ENCODE measurements at regions not wholly inside any gene's neighbourhood (a gene's known extent, or its start where the extent isn't known, plus 50 kb on each side); places are given as distances from the start of the nearest gene placed in this dataset.
A peak's percentile ranks its signal among the peaks of the same experiment; 100 is the strongest.

- Histone ChIP-seq H3K9ac (ENCODE audit: low read length) (no peak overlapping the region), H3K9me3 (ENCODE audit: control insufficient read depth, low read depth, low read length) (no peaks in the 10 kb centered on the region), H3K4me1 (ENCODE audit: control insufficient read depth, low read depth, low read length) (no peaks in the 10 kb centered on the region), H3K36me3 (ENCODE audit: control insufficient read depth, low read depth, low read length) (no peaks in the 10 kb centered on the region), H3K4me3 (ENCODE audit: low read length) (no peak overlapping the region), H3K27me3 (ENCODE audit: control insufficient read depth, insufficient read depth, low read length) (no peaks in the 10 kb centered on the region), H3K27ac (ENCODE audit: low read length) (no peak overlapping the region)
Observed at GRCh38 chr4:62475596-62475995, 1275.5 kb downstream of the ADGRL3 start.

- no peaks in the 10 kb centered on the region for H3K27me3 ChIP-seq (ENCODE audit: control insufficient read depth, insufficient read depth, low read length)
- no peak overlapping the region for H3K27ac ChIP-seq (ENCODE audit: low read length)
- no peaks in the 10 kb centered on the region for H3K4me1 ChIP-seq (ENCODE audit: control insufficient read depth, low read depth, low read length)
- H3K4me3 ChIP-seq (ENCODE audit: low read length): no peak overlapping the region
- no peak overlapping the region for H3K9ac ChIP-seq (ENCODE audit: low read length)
- H3K9me3 ChIP-seq (ENCODE audit: control insufficient read depth, low read depth, low read length): no peaks in the 10 kb centered on the region
- no peaks in the 10 kb centered on the region for H3K36me3 ChIP-seq (ENCODE audit: control insufficient read depth, low read depth, low read length)
Observed at GRCh38 chr4:62474802-62475201, 1274.7 kb downstream of the ADGRL3 start.

GRCh38 chr4:62471021-62471420 is 1270.9 kb downstream of the ADGRL3 start:
- no peak overlapping the region for H3K4me3 ChIP-seq (ENCODE audit: low read length)
- H3K36me3 ChIP-seq (ENCODE audit: control insufficient read depth, low read depth, low read length): no peaks in the 10 kb centered on the region
- no peak overlapping the region for H3K9ac ChIP-seq (ENCODE audit: low read length)
- H3K27ac ChIP-seq (ENCODE audit: low read length): no peak overlapping the region
- H3K9me3 ChIP-seq (ENCODE audit: control insufficient read depth, low read depth, low read length): no peaks in the 10 kb centered on the region
- H3K27me3 ChIP-seq (ENCODE audit: control insufficient read depth, insufficient read depth, low read length): no peaks in the 10 kb centered on the region
- peaks cover 5% of the 10 kb centered on the region for H3K4me1 ChIP-seq (ENCODE audit: control insufficient read depth, low read depth, low read length)

GRCh38 chr4:62470421-62470983 is 1270.4 kb downstream of the ADGRL3 start:
- Histone ChIP-seq H3K4me1 (ENCODE audit: control insufficient read depth, low read depth, low read length) (peaks cover 5% of the 10 kb centered on the region), H3K27me3 (ENCODE audit: control insufficient read depth, insufficient read depth, low read length) (no peaks in the 10 kb centered on the region), H3K36me3 (ENCODE audit: control insufficient read depth, low read depth, low read length) (no peaks in the 10 kb centered on the region), H3K4me3 (ENCODE audit: low read length) (no peak overlapping the region), H3K27ac (ENCODE audit: low read length) (no peak overlapping the region), H3K9ac (ENCODE audit: low read length) (no peak overlapping the region), H3K9me3 (ENCODE audit: control insufficient read depth, low read depth, low read length) (no peaks in the 10 kb centered on the region)

- Histone ChIP-seq H3K27ac (ENCODE audit: low read length) (no peak overlapping the region), H3K4me1 (ENCODE audit: control insufficient read depth, low read depth, low read length) (peaks cover 5% of the 10 kb centered on the region), H3K4me3 (ENCODE audit: low read length) (no peak overlapping the region), H3K9ac (ENCODE audit: low read length) (no peak overlapping the region), H3K36me3 (ENCODE audit: control insufficient read depth, low read depth, low read length) (no peaks in the 10 kb centered on the region), H3K9me3 (ENCODE audit: control insufficient read depth, low read depth, low read length) (no peaks in the 10 kb centered on the region), H3K27me3 (ENCODE audit: control insufficient read depth, insufficient read depth, low read length) (no peaks in the 10 kb centered on the region)
Observed at GRCh38 chr4:62470020-62470419, 1269.9 kb downstream of the ADGRL3 start.

- H3K9ac ChIP-seq (ENCODE audit: low read length): no peak overlapping the region
- H3K36me3 ChIP-seq (ENCODE audit: control insufficient read depth, low read depth, low read length): no peaks in the 10 kb centered on the region
- H3K27ac ChIP-seq (ENCODE audit: low read length): no peak overlapping the region
- no peaks in the 10 kb centered on the region for H3K9me3 ChIP-seq (ENCODE audit: control insufficient read depth, low read depth, low read length)
- no peaks in the 10 kb centered on the region for H3K4me1 ChIP-seq (ENCODE audit: control insufficient read depth, low read depth, low read length)
- H3K4me3 ChIP-seq (ENCODE audit: low read length): no peak overlapping the region
- no peaks in the 10 kb centered on the region for H3K27me3 ChIP-seq (ENCODE audit: control insufficient read depth, insufficient read depth, low read length)
Observed at GRCh38 chr4:62461961-62462360, 1261.8 kb downstream of the ADGRL3 start.

GRCh38 chr4:62460329-62460728 is 1260.2 kb downstream of the ADGRL3 start:
- Histone ChIP-seq H3K36me3 (ENCODE audit: control insufficient read depth, low read depth, low read length) (no peaks in the 10 kb centered on the region), H3K4me1 (ENCODE audit: control insufficient read depth, low read depth, low read length) (no peaks in the 10 kb centered on the region), H3K27me3 (ENCODE audit: control insufficient read depth, insufficient read depth, low read length) (no peaks in the 10 kb centered on the region), H3K27ac (ENCODE audit: low read length) (no peak overlapping the region), H3K9me3 (ENCODE audit: control insufficient read depth, low read depth, low read length) (no peaks in the 10 kb centered on the region), H3K9ac (ENCODE audit: low read length) (no peak overlapping the region), H3K4me3 (ENCODE audit: low read length) (no peak overlapping the region)

GRCh38 chr4:62457356-62457755 is 1257.2 kb downstream of the ADGRL3 start:
- Histone ChIP-seq H3K27ac (ENCODE audit: low read length) (no peak overlapping the region), H3K27me3 (ENCODE audit: control insufficient read depth, insufficient read depth, low read length) (no peaks in the 10 kb centered on the region), H3K9me3 (ENCODE audit: control insufficient read depth, low read depth, low read length) (no peaks in the 10 kb centered on the region), H3K9ac (ENCODE audit: low read length) (no peak overlapping the region), H3K4me1 (ENCODE audit: control insufficient read depth, low read depth, low read length) (peaks cover 5% of the 10 kb centered on the region), H3K4me3 (ENCODE audit: low read length) (no peak overlapping the region), H3K36me3 (ENCODE audit: control insufficient read depth, low read depth, low read length) (no peaks in the 10 kb centered on the region)

- H3K9ac ChIP-seq (ENCODE audit: low read length): no peak overlapping the region
- H3K27me3 ChIP-seq (ENCODE audit: control insufficient read depth, insufficient read depth, low read length): no peaks in the 10 kb centered on the region
- H3K27ac ChIP-seq (ENCODE audit: low read length): no peak overlapping the region
- no peaks in the 10 kb centered on the region for H3K36me3 ChIP-seq (ENCODE audit: control insufficient read depth, low read depth, low read length)
- H3K4me3 ChIP-seq (ENCODE audit: low read length): no peak overlapping the region
- H3K4me1 ChIP-seq (ENCODE audit: control insufficient read depth, low read depth, low read length): peaks cover 5% of the 10 kb centered on the region
- H3K9me3 ChIP-seq (ENCODE audit: control insufficient read depth, low read depth, low read length): no peaks in the 10 kb centered on the region
Observed at GRCh38 chr4:62455871-62456270, 1255.7 kb downstream of the ADGRL3 start.

GRCh38 chr4:62454535-62454934 is 1254.4 kb downstream of the ADGRL3 start:
- Histone ChIP-seq H3K9me3 (ENCODE audit: control insufficient read depth, low read depth, low read length) (no peaks in the 10 kb centered on the region), H3K27me3 (ENCODE audit: control insufficient read depth, insufficient read depth, low read length) (no peaks in the 10 kb centered on the region), H3K9ac (ENCODE audit: low read length) (no peak overlapping the region), H3K4me3 (ENCODE audit: low read length) (no peak overlapping the region), H3K4me1 (ENCODE audit: control insufficient read depth, low read depth, low read length) (peaks cover 5% of the 10 kb centered on the region), H3K36me3 (ENCODE audit: control insufficient read depth, low read depth, low read length) (no peaks in the 10 kb centered on the region), H3K27ac (ENCODE audit: low read length) (peak overlapping the region; percentile 19)

GRCh38 chr4:62450740-62451139 is 1250.6 kb downstream of the ADGRL3 start:
- Histone ChIP-seq H3K9me3 (ENCODE audit: control insufficient read depth, low read depth, low read length) (no peaks in the 10 kb centered on the region), H3K9ac (ENCODE audit: low read length) (no peak overlapping the region), H3K27ac (ENCODE audit: low read length) (no peak overlapping the region), H3K36me3 (ENCODE audit: control insufficient read depth, low read depth, low read length) (no peaks in the 10 kb centered on the region), H3K27me3 (ENCODE audit: control insufficient read depth, insufficient read depth, low read length) (no peaks in the 10 kb centered on the region), H3K4me3 (ENCODE audit: low read length) (no peak overlapping the region), H3K4me1 (ENCODE audit: control insufficient read depth, low read depth, low read length) (peaks cover 5% of the 10 kb centered on the region)

- no peaks in the 10 kb centered on the region for H3K36me3 ChIP-seq (ENCODE audit: control insufficient read depth, low read depth, low read length)
- no peak overlapping the region for H3K27ac ChIP-seq (ENCODE audit: low read length)
- no peaks in the 10 kb centered on the region for H3K27me3 ChIP-seq (ENCODE audit: control insufficient read depth, insufficient read depth, low read length)
- no peaks in the 10 kb centered on the region for H3K9me3 ChIP-seq (ENCODE audit: control insufficient read depth, low read depth, low read length)
- peaks cover under 1% of the 10 kb centered on the region for H3K4me1 ChIP-seq (ENCODE audit: control insufficient read depth, low read depth, low read length)
- H3K4me3 ChIP-seq (ENCODE audit: low read length): no peak overlapping the region
- H3K9ac ChIP-seq (ENCODE audit: low read length): no peak overlapping the region
Observed at GRCh38 chr4:62449538-62449937, 1249.4 kb downstream of the ADGRL3 start.

All from iPS-18a (cell line).